Activated CD4-positive, alpha-beta T cell treated with anti-CD3 and anti-CD28 coated beads for 48 hours (primary cell): ENCODE measurements at regions not wholly inside any gene's neighbourhood (a gene's known extent, or its start where the extent isn't known, plus 50 kb on each side); places are given as distances from the start of the nearest gene placed in this dataset.

Experiments used
- DNase-seq: peaks from one replicate; pipeline ENCODE4 v3.0.0-alpha.2; 2020

GRCh38 chr5:136682986-136683385, 317.6 kb upstream of the TRPC7 start:
- DNase-seq = no peak

DNA sequence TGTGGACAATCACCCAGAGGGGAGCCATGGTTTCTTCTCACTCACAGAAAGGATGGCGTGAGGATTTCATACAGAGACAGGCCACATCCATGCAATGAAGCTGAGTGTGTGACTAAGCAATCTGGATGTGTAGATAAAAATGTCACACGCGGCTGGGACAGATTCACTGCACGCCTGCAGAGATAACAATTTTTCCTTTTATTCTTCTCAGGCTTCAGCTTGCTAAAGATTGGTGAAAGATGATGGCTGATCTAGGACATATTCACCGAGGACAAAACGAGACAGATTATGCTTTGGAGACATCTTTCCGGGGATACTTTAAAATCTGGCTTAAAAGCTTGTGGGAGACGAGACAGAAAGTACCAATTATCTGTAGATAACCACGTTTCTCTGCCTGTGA, 313.9 kb upstream of the TRPC7 start:
- no peak for DNase-seq

DNA sequence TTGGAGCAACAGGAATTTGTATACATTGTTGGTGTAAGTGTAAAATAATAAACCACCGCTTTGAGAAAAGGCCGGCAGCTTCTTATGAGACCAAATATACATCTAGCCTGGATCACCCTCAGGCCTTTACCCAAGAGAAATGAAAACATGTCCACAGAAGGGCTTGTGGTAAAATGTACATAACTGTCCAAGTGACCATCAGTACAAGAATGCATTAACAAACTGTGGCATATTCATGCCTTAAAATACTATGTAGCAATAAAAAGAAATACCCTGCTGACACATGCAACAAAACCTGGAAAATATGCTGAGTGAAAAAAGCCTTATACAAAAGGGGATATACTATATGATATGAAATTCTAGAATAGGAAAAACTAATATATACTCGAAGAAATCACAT, 311.9 kb upstream of the TRPC7 start:
- no peak for DNase-seq

DNA sequence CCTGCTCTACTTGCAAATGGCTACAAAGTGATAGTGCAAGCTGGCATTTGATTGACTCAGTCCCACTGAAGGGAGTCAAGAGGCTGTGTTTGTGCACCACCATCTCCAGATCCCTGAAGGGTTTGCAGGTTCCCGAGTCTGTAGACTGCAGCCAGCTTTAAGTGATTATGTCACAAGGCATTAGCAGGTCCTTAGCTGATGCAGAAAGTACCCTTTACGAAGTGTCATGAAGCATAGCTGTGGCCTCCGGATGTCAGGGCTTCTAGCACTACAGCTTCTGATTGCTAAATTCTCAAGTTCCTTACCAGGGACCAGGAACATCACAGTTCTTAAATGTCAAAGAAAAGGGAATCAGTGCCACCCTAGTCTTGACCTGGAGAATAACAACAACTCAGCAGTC, 311.3 kb upstream of the TRPC7 start:
- no peak for DNase-seq

- no peak for DNase-seq
Observed at GRCh38 chr5:136675769-136676168, 310.4 kb upstream of the TRPC7 start.

DNA sequence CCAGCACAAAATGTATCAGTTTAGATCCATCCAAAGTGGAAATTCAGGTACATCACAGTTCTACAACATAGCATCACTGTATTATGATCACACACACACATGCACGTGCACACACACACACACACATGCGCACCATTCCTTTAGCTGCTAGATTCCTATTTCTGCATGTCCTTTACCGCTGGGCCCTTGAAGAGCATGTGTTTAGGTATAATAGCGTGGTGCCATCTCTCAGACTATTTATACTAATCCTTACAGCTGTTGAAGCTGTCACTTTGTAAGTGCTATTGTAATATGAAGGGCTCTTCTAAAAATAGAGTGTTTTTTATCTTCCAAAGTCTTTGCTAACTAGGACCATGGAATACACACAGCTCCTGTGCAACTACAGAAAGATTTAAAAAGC, 308.8 kb upstream of the TRPC7 start:
- no peak for DNase-seq

GRCh38 chr5:136667789-136668188, 302.4 kb upstream of the TRPC7 start:
- DNase-seq = no peak

DNA sequence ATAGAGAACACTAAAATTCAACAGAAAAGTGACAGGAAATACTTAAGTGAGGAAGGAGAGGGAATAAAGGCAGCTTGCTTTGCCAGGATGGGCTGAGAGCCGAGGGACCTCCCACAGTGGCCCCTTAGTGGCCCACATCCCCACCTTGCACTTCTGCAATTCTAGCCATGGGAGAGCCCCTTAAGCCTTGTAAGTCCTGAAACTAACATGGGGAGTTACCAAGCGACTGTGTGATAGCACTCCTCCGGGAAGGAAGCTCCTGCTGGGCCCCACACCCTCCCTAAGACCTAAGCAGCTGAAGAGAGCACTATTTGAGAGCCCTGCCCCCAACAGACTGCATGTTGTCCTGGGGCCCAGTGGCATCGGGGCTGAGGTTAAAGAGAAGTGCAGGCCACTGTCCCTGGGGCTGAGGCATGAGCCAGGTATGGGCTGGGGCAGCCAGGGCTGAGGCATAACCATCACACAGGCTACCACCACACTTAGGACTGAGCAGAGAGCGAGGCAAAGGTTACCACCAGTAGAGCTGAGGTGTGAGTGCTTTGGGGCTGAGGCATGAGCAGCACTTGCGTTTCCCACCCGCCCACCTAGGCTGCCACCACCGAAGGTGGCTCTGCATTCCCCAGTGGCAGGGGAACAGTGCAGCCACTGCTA, 301.8 kb upstream of the TRPC7 start:
- no peak for DNase-seq

DNA sequence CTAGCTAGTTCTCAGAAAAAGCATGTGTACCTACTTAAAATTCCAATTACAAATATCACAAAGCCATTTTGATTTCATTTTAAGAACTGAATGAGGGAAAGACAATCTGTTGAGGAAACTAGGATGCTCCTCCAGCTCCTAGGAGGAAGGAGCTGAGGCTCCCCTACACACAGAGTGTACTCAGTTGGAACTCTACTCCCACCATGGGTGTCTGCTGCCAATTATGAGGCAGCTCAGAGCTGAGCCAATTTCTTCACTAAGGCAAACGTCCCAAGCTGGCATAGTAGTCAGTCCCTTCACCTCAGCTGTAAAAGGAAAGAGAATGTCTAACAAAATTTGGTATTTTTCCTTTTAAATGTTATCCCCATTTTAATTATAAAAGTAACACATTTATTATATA, 300.0 kb upstream of the TRPC7 start:
- no peak for DNase-seq

GRCh38 chr5:136661026-136661425, 295.7 kb upstream of the TRPC7 start:
- no peak for DNase-seq

- no peak for DNase-seq
Observed at GRCh38 chr5:136656811-136657210, 291.5 kb upstream of the TRPC7 start.

- no peak for DNase-seq
Observed at GRCh38 chr5:136655468-136655867, 290.1 kb upstream of the TRPC7 start.

- no peak for DNase-seq
Observed at GRCh38 chr5:136646915-136647314, 281.6 kb upstream of the TRPC7 start.

DNA sequence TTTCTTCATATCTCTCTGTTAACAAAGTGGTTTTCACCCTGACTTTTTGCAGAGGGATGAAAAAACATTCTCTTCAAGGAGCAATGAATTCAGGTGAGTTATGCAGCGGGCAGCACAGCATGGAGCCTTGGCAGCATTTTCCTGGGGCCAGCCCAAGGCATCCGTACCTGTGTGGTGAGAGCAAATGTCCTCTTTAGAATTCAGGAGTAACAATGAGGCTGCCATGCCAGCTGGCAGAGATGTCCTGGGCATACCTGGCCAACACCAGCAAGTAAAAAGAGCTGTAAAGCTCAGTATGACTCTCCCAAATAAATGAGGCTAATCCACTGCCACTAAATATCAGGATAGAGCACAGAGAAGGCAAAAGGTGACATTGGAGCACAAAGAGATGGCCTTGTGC, 277.6 kb upstream of the TRPC7 start:
- no peak for DNase-seq

DNA sequence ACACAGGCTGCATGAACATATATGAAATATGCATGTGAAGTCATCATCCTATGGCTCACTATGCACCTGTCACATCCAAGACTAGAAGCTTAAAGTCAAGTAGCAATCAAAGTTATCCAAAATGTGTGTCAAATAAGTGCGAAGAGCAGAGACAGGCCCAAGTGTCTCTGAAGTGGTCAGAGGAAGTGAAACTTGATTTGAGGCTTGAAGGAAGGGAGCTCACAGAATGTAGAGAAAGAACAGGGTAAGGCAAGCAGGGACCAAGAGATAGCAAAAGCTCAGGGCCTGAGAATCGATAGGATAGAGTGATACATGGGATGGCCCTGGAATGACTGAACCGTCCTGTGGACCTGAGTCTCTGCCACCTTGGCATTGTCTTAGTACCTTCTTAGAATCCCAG, 274.3 kb upstream of the TRPC7 start:
- no peak for DNase-seq

GRCh38 chr5:136638084-136638483, 272.7 kb upstream of the TRPC7 start:
- no peak for DNase-seq

DNA sequence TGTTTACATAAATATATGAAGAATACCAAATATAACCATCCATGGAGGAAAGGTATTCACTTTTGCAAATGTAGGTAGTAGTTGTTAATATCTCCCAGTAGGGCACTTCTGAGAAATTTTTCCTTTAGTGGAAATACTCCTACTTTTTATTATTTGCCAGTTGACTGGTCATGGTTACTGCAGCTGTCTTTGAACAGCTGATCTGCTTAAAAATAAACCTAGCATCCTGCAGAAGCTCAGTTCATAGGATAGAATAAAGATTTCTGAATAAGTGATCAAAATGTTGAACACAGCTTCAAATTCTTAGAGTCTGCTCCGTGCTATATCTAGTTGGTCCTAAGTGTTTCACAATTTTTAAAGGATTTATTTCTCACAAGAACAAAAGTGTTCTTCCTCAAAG, 270.7 kb upstream of the TRPC7 start:
- DNase-seq = no peak

DNA sequence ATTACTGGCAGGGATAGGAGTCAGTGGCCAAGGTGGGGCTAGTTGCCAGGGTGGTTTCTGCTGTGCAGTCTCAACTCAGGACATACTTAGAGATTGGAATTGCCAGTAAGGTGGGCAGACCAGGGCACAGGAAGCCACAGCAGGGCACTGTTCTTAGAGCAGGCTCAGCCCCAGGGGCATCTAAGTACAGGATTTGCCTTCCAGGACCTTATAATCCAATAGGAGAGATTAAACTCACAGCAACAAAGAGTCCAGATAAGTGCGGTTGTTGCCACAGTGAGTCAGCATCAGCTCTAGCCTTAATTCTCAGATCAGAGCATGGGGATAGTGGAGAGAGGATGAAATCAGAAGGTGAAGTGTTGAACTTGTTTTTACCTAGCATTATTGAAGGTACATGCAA, 265.8 kb upstream of the TRPC7 start:
- no peak for DNase-seq

DNA sequence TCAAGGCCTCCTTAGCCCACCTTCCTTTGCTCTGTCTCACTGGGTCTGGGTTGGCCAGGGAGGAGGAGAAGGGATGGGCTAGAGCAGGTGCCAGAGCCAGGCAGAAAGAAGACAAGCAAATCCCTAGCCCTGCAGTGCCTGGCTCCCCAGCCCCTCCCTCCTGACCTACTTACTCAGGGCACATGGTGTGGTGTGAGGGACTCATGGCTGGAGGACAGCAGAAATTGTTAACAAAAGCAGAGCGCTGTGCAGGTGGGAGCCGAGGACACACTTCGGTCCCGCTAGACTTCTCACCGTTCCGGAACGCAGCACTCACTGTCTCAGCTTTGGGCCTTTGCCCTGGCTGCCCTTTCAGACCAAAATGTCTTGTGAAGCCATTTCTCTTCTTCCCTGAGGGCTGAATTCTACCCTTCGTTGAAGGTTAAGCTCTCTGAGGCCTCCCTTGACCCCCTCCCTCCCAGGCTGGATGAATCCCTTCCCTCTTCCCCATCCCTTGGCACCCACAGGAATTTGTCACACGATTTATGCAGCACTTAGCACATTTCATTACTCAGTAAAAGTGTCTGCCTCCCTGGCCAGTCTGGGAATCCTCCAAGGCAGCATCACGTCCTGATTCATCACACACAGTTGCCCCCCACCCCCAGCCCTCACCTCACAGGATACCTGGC, 263.9 kb upstream of the TRPC7 start:
- no peak for DNase-seq

- DNase-seq = no peak
Observed at GRCh38 chr5:136626531-136626930, 261.2 kb upstream of the TRPC7 start.

DNA sequence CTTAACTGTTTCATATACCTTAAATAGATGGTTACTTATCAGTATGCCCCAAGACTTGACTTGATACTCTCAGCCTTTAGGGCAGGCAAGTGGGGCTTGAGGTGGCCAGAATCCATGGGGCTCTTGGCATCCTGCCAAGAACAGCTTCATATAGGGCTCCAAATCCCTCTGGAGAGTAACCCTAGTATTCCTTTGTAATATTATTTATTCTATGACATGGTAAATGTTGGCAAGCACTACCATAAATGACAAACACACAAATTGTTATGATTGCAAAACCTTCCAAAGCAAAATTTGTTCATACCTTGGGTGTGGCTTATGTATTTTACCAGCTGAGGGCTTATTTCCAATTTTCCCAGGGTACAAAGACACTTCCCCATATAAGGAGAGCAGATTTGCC, 257.4 kb upstream of the TRPC7 start:
- DNase-seq = no peak

- DNase-seq = no peak
Observed at GRCh38 chr5:136621743-136622142, 256.4 kb upstream of the TRPC7 start.

DNA sequence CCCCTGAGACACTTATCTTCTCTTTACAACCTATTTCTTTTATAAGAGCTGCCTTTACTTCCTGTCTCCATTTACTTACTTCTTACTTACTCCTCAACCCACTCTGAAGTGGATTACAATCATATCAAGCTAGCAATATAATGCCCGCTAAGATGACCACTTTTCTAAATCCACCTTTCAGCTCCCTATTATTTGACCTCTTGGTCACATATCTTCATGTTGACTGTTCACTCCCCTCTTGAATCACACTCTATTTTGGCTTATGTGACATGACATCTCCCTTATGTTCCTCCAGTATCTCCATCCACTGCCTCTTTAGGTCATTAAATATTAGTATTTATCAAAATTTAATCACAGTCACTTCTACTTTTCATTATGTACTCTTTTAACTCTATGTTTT, 255.3 kb upstream of the TRPC7 start:
- DNase-seq = no peak

DNA sequence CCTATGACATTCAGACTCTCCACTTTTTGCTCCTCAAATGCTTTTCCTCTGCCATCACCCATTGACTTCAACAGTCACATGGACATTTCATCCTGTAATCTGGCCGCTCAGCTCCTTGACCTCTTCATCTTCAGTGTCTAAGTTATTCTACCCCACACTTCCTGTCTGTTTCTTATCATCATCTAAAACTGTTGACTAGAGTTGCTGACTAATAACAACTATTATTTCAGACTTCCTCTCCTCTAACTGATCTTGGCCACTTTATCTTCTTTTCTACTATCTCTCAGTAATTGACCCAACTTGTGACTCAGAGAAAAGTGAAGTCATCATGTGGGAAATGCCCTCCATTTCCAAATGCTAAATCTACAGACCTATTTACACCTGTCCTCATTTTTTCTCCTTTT, 254.7 kb upstream of the TRPC7 start:
- no peak for DNase-seq

DNA sequence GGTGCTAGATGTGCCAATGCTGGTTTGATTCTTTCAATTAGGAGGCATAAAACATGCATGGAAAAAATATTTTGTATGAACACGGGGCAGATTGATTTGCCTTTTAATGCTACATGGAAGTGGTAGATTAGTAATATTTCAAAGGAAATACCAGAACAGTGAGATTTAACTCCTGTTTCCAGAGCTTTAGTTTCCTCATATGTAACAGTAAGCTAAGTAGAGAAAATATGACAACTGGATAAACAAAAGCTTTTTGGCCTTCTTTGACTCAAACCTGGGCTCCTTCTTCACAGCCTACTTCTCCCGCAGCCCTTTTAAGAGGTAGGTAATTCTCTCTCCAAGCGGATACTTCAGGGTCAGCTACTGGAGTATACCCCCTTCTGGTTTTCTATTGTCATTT, 254.2 kb upstream of the TRPC7 start:
- DNase-seq = no peak
